ENCODE measurements at regions not wholly inside any gene's neighbourhood (a gene's known extent, or its start where the extent isn't known, plus 50 kb on each side); places are given as distances from the start of the nearest gene placed in this dataset.

- Histone ChIP-seq H3K4me1 (ENCODE audit: insufficient read depth, insufficient read length) (peaks cover 2% of the 10 kb centered on the region), H3K4me3 (ENCODE audit: insufficient read length, low read depth) (peak overlapping the region; percentile 56), H3K9me3 (ENCODE audit: insufficient read depth, low read length) (no peaks in the 10 kb centered on the region), H3K36me3 (ENCODE audit: insufficient read depth, insufficient read length, low read length) (no peaks in the 10 kb centered on the region), H3K9ac (ENCODE audit: insufficient read length, low read depth) (peak overlapping the region; percentile 65), H3K27me3 (ENCODE audit: insufficient read depth, insufficient read length) (peaks cover 46% of the 10 kb centered on the region)
- TF ChIP-seq SUZ12 (IDR thresholded peaks at IDR 0.05; ENCODE audit: extremely low read depth, insufficient read depth, insufficient read length), result no peak
- no peak for TF ChIP-seq YY1 (IDR thresholded peaks at IDR 0.05; ENCODE audit: insufficient read depth, insufficient read length)
- TF ChIP-seq ZNF274 (IDR thresholded peaks at IDR 0.05; ENCODE audit: low read depth, low read length), result no peak
- peak; percentile 20 for DNase-seq (ENCODE audit: low read depth, low spot score)
Measured at GRCh38 chr9:29211580-29212396, 1638.5 kb upstream of the C9orf72 start.

- Histone ChIP-seq H3K4me3 (ENCODE audit: insufficient read length, low read depth) (peak overlapping the region; percentile 56), H3K4me1 (ENCODE audit: insufficient read depth, insufficient read length) (peaks cover 2% of the 10 kb centered on the region), H3K9ac (ENCODE audit: insufficient read length, low read depth) (peak overlapping the region; percentile 66), H3K36me3 (ENCODE audit: insufficient read depth, insufficient read length, low read length) (no peaks in the 10 kb centered on the region), H3K9me3 (ENCODE audit: insufficient read depth, low read length) (no peaks in the 10 kb centered on the region), H3K27me3 (ENCODE audit: insufficient read depth, insufficient read length) (peaks cover 46% of the 10 kb centered on the region)
- no peak for TF ChIP-seq ZNF274 (IDR thresholded peaks at IDR 0.05; ENCODE audit: low read depth, low read length)
- TF ChIP-seq SUZ12 (IDR thresholded peaks at IDR 0.05; ENCODE audit: extremely low read depth, insufficient read depth, insufficient read length), result peak; percentile 32
- peak; percentile 28 for DNase-seq (ENCODE audit: low read depth, low spot score)
Measured at GRCh38 chr9:29212397-29213387, 1639.4 kb upstream of the C9orf72 start.

DNA sequence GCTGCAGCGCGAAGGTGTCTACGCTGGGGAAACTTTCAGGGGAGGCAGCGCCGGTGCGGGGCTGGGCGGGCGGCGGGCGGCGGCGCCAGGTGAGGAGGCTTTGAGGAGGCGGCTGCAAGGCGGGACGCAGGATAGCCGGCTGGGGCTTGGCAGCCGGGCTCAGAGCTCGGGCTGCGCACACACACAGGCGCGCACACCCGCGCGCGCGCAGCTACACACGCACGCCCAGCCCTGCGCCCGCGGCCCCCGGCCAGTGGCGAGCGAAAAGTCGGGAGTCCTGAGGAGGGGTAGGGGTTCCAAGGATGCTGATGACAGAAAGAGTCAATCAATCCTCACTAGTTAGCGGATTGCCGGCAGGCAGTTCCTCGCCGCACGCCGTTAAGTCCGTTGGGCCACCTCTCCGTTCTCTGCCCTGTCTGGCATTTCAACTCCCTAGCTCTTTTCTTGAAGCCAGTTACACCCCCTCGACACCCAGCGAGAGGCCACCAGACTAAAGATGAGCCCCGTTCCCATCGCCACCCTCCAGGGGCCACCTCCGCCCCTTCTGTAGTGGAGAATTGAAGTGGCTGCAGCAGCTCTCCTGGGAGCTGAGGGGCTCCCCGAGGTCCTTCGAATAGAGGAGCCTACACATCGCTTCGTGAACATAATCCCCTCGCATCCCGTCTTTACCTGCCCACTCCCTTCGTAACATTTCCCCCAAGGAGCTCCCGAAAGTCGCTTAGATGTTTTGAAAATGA, 1640.3 kb upstream of the C9orf72 start, which contains the start of gene LINGO2:
LINGO2 (minus strand) TSS at position 185 of the 737 bp plus-strand sequence.
- peak; percentile 51 for DNase-seq (ENCODE audit: low read depth, low spot score)
- Histone ChIP-seq H3K36me3 (ENCODE audit: insufficient read depth, insufficient read length, low read length) (no peaks in the 10 kb centered on the region), H3K9me3 (ENCODE audit: insufficient read depth, low read length) (no peaks in the 10 kb centered on the region), H3K27me3 (ENCODE audit: insufficient read depth, insufficient read length) (peaks cover 46% of the 10 kb centered on the region), H3K9ac (ENCODE audit: insufficient read length, low read depth) (peak within 1 kb of the TSS; percentile 72), H3K4me1 (ENCODE audit: insufficient read depth, insufficient read length) (peaks cover 2% of the 10 kb centered on the region), H3K4me3 (ENCODE audit: insufficient read length, low read depth) (peak within 1 kb of the TSS; percentile 56)
- TF ChIP-seq ZNF274 (IDR thresholded peaks at IDR 0.05; ENCODE audit: low read depth, low read length), result no peak
- TF ChIP-seq SUZ12 (IDR thresholded peaks at IDR 0.05; ENCODE audit: extremely low read depth, insufficient read depth, insufficient read length), result no peak
- TF ChIP-seq YY1 (IDR thresholded peaks at IDR 0.05; ENCODE audit: insufficient read depth, insufficient read length), result no peak

GRCh38 chr9:29214154-29214689, 1640.9 kb upstream of the C9orf72 start:
- Histone ChIP-seq H3K36me3 (ENCODE audit: insufficient read depth, insufficient read length, low read length) (no peaks in the 10 kb centered on the region), H3K4me1 (ENCODE audit: insufficient read depth, insufficient read length) (peaks cover 2% of the 10 kb centered on the region), H3K9me3 (ENCODE audit: insufficient read depth, low read length) (no peaks in the 10 kb centered on the region), H3K4me3 (ENCODE audit: insufficient read length, low read depth) (peak overlapping the region; percentile 56), H3K27me3 (ENCODE audit: insufficient read depth, insufficient read length) (peaks cover 46% of the 10 kb centered on the region), H3K9ac (ENCODE audit: insufficient read length, low read depth) (peak overlapping the region; percentile 72)
- TF ChIP-seq SUZ12 (IDR thresholded peaks at IDR 0.05; ENCODE audit: extremely low read depth, insufficient read depth, insufficient read length) (no peak), YY1 (IDR thresholded peaks at IDR 0.05; ENCODE audit: insufficient read depth, insufficient read length) (peak; percentile 58)
- DNase-seq (ENCODE audit: low read depth, low spot score), result peak; percentile 83

- Histone ChIP-seq H3K4me1 (ENCODE audit: insufficient read depth, insufficient read length) (peaks cover 2% of the 10 kb centered on the region), H3K9ac (ENCODE audit: insufficient read length, low read depth) (peak overlapping the region; percentile 72), H3K27me3 (ENCODE audit: insufficient read depth, insufficient read length) (peaks cover 46% of the 10 kb centered on the region), H3K36me3 (ENCODE audit: insufficient read depth, insufficient read length, low read length) (no peaks in the 10 kb centered on the region), H3K4me3 (ENCODE audit: insufficient read length, low read depth) (peak overlapping the region; percentile 56), H3K9me3 (ENCODE audit: insufficient read depth, low read length) (no peaks in the 10 kb centered on the region)
- TF ChIP-seq ZNF274 (IDR thresholded peaks at IDR 0.05; ENCODE audit: low read depth, low read length) (no peak), SUZ12 (IDR thresholded peaks at IDR 0.05; ENCODE audit: extremely low read depth, insufficient read depth, insufficient read length) (no peak), YY1 (IDR thresholded peaks at IDR 0.05; ENCODE audit: insufficient read depth, insufficient read length) (no peak)
- DNase-seq (ENCODE audit: low read depth, low spot score), result peak; percentile 13
Measured at GRCh38 chr9:29214690-29215253, 1641.5 kb upstream of the C9orf72 start.

DNA sequence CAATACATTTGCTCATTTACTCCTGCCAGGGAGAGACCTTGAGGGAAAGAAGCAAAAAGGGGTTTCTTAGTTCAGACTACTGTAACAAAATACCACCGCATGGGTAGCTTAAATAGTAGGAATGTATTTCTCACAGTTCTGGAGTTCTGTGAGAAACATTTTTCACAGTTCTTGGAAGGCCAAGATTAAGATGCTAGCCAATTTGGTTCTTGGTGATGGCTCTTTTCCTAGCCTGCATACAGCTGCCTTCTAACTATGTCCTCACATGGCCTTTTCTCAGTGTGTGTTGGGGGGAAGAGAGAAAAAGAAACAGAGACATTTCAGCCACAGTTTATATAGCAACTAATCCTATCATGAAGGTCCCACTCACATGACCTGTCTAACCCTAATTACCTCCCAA, 1644.7 kb upstream of the C9orf72 start:
- H3K9ac ChIP-seq (ENCODE audit: insufficient read length, low read depth), result no peak overlapping the region
- TF ChIP-seq SUZ12 (IDR thresholded peaks at IDR 0.05; ENCODE audit: extremely low read depth, insufficient read depth, insufficient read length) (no peak), YY1 (IDR thresholded peaks at IDR 0.05; ENCODE audit: insufficient read depth, insufficient read length) (no peak), ZNF274 (IDR thresholded peaks at IDR 0.05; ENCODE audit: low read depth, low read length) (no peak)
- no peak for DNase-seq (ENCODE audit: low read depth, low spot score)
- no peak overlapping the region for H3K4me3 ChIP-seq (ENCODE audit: insufficient read length, low read depth)
- no peaks in the 10 kb centered on the region for H3K9me3 ChIP-seq (ENCODE audit: insufficient read depth, low read length)
- H3K36me3 ChIP-seq (ENCODE audit: insufficient read depth, insufficient read length, low read length), result no peaks in the 10 kb centered on the region
- H3K27me3 ChIP-seq (ENCODE audit: insufficient read depth, insufficient read length), result peaks cover 23% of the 10 kb centered on the region
- H3K4me1 ChIP-seq (ENCODE audit: insufficient read depth, insufficient read length), result no peaks in the 10 kb centered on the region

Data from NT2/D1 (cell line).